Activated CD4-positive, alpha-beta memory T cell treated with anti-CD3 and anti-CD28 coated beads, Interleukin-2, amount 10 ng/mL, durations not matched to agents 7 days and 5 days (primary cell): ENCODE measurements at regions not wholly inside any gene's neighbourhood (a gene's known extent, or its start where the extent isn't known, plus 50 kb on each side); places are given as distances from the start of the nearest gene placed in this dataset.

Experiments used
- CTCF ChIA-PET: fragments of 350-600 bp; sonication (Branson Sonifier 250); formaldehyde crosslinking; loops from one replicate; lab custom pipeline; 2021; ENCODE audit warnings: antibody characterized with exemption, inconsistent platforms; lab: Charles Lee
- POLR2A ChIA-PET: fragments of 350-600 bp; sonication (Branson Sonifier 250); formaldehyde crosslinking; loops from one replicate; lab custom pipeline; 2021; ENCODE audit warnings: antibody characterized with exemption; lab: Charles Lee
- DNase-seq: peaks from one replicate; pipeline ENCODE4 v3.0.0-alpha.2; 2020
- H3K27ac Mint-ChIP-seq: one replicate; pipeline ENCODE4 v1.8.0; 2021; ENCODE audit warnings: mild to moderate bottlenecking, mixed read lengths
- H3K27me3 Mint-ChIP-seq: one replicate; pipeline ENCODE4 v1.8.0; 2021; ENCODE audit warnings: mixed read lengths
- H3K36me3 Mint-ChIP-seq: one replicate; pipeline ENCODE4 v1.8.0; 2021; ENCODE audit warnings: low read depth, mixed read lengths
- H3K4me1 Mint-ChIP-seq: one replicate; pipeline ENCODE4 v1.8.0; 2021; ENCODE audit warnings: mixed read lengths
- H3K4me3 Mint-ChIP-seq: one replicate; pipeline ENCODE4 v1.8.0; 2021; ENCODE audit warnings: mild to moderate bottlenecking, mixed read lengths
- H3K9me3 Mint-ChIP-seq: one replicate; pipeline ENCODE4 v1.8.0; 2021; ENCODE audit warnings: mixed read lengths

- Mint-ChIP-seq H3K27ac (no peak overlapping the region), H3K36me3 (no peaks in the 10 kb centered on the region), H3K4me1 (no peaks in the 10 kb centered on the region), H3K4me3 (no peak overlapping the region), H3K27me3 (no peaks in the 10 kb centered on the region), H3K9me3 (no peaks in the 10 kb centered on the region)
- DNase-seq: no peak
- POLR2A ChIA-PET: no interaction called here
- CTCF ChIA-PET: no interaction called here
These were observed 141.7 kb upstream of the ASIC2 start for GRCh38 chr17:33434841-33435240.

- CTCF ChIA-PET: no interaction called here
- H3K4me1 Mint-ChIP-seq: no peaks in the 10 kb centered on the region
- no peaks in the 10 kb centered on the region for H3K27me3 Mint-ChIP-seq
- H3K4me3 Mint-ChIP-seq: no peak overlapping the region
- no peaks in the 10 kb centered on the region for H3K9me3 Mint-ChIP-seq
- no peaks in the 10 kb centered on the region for H3K36me3 Mint-ChIP-seq
- DNase-seq: no peak
- POLR2A ChIA-PET: no interaction called here
- no peak overlapping the region for H3K27ac Mint-ChIP-seq
These were observed 142.7 kb upstream of the ASIC2 start for GRCh38 chr17:33435721-33436301.

DNA sequence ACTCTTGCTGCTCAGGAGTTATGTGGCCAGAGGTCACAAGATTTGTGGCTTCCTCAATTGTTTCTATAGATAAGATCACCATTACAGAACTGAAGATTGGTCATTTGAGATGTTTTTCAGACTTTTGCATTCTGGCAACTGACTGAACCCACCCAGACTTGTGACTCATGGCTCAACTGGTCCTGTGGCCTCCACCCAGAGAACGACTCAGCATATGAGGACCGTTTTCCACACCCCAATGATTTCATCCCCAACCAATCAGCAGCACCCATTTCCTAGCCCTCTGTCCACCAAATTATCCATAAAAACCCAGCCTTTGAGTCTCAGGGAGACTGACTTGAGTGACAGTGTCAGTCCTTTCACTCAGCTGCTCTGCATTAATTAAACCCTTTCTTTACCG, 143.2 kb upstream of the ASIC2 start:
- CTCF ChIA-PET: no interaction called here
- Mint-ChIP-seq H3K27ac (no peak overlapping the region), H3K4me3 (no peak overlapping the region)

DNA sequence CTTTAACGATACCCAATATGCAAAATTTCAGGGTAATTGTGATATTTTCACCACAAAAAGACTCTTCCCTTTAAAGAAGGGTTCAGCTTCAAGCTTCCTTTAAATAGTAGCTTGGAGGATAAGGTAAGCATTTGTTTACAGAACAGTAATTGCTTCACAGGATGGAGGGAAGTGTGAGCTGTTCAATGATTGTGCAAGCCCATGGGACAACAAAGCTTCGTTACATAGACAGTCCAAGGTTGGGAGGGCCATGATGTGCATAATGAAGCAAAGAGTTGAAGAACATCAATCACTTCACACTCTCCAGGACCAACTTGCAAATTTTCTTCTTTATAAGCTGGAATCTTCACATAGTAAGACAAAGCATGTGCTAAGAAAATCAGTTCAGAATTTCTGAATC, 145.0 kb upstream of the ASIC2 start:
- Mint-ChIP-seq H3K27ac (no peak overlapping the region), H3K27me3 (no peaks in the 10 kb centered on the region), H3K4me1 (no peaks in the 10 kb centered on the region), H3K9me3 (no peaks in the 10 kb centered on the region), H3K36me3 (no peaks in the 10 kb centered on the region), H3K4me3 (no peak overlapping the region)
- ChIA-PET CTCF (no interaction called here), POLR2A (no interaction called here)
- no peak for DNase-seq

More for the DNA sequence above, 143.2 kb upstream of the ASIC2 start:
- POLR2A ChIA-PET: no interaction called here
- DNase-seq: no peak
- H3K9me3 Mint-ChIP-seq: no peaks in the 10 kb centered on the region
- no peaks in the 10 kb centered on the region for H3K36me3 Mint-ChIP-seq
- no peaks in the 10 kb centered on the region for H3K4me1 Mint-ChIP-seq
- no peaks in the 10 kb centered on the region for H3K27me3 Mint-ChIP-seq

DNA sequence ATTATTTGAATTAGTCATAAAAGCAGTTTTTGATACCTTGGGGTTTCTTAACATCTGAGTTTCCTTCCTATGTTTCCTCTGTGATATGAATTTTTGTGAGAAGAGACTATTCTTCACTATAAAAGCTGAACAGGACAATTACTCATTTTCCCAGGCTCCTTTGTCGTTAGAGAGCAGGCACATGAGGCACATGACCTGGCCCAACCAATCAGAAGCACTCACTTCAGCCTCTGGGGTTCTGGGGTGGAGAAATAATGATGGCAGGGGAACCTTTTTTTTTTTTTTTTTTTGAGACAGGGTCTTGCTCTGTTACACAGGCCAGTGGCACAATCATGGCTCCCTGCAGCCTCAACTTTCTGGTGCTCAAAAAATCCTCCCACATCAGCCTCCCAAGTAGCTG, 145.5 kb upstream of the ASIC2 start:
- Mint-ChIP-seq H3K27me3 (no peaks in the 10 kb centered on the region), H3K9me3 (no peaks in the 10 kb centered on the region), H3K36me3 (no peaks in the 10 kb centered on the region), H3K4me1 (no peaks in the 10 kb centered on the region), H3K4me3 (no peak overlapping the region), H3K27ac (no peak overlapping the region)
- ChIA-PET POLR2A (no interaction called here), CTCF (no interaction called here)
- DNase-seq: no peak

DNA sequence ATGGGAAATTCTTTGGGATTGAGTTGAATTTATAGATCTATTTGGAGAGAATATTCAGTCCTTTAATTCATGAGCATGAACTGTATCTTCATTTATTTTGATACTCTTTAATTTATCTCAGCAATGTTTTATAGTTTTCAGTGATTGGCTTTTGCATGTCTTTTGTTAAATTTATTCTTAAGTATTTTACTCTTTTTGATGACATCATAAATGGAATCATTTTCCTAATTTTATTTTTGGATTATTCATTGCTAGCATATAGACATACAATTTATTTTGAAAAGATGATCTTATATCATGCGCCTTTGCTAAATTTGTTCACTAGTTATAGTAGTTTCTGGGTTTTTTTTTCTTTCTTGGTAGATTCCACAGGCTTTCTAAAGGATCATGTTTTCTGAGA, 149.2 kb upstream of the ASIC2 start:
- POLR2A ChIA-PET: no interaction called here
- Mint-ChIP-seq H3K27ac (no peak overlapping the region), H3K4me3 (no peak overlapping the region), H3K36me3 (no peaks in the 10 kb centered on the region), H3K4me1 (no peaks in the 10 kb centered on the region), H3K9me3 (no peaks in the 10 kb centered on the region), H3K27me3 (no peaks in the 10 kb centered on the region)
- DNase-seq: no peak
- CTCF ChIA-PET: no interaction called here

DNA sequence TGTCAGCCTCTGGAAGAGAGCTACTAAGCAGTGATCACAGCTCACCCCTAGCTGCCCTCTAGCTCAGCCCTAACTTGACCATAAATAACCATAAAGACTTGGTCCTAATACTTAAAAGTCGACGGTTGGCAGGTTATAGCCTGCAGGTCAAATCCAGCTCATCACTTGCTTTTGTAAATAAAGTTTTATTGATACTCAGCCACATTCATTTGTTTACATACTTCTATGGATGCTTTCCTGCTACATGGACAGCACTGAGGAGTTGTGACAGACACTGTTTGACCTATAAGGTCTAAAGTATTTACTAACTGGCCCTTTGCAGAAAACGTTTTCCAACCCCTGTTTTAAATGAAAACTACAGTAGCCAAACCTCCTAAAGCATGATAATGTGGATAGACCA, 151.6 kb upstream of the ASIC2 start:
- no peak overlapping the region for H3K27ac Mint-ChIP-seq
- no peaks in the 10 kb centered on the region for H3K4me1 Mint-ChIP-seq
- H3K36me3 Mint-ChIP-seq: no peaks in the 10 kb centered on the region
- H3K9me3 Mint-ChIP-seq: no peaks in the 10 kb centered on the region
- peaks cover 2% of the 10 kb centered on the region for H3K27me3 Mint-ChIP-seq
- ChIA-PET POLR2A (no interaction called here), CTCF (no interaction called here)
- DNase-seq: no peak
- no peak overlapping the region for H3K4me3 Mint-ChIP-seq

- Mint-ChIP-seq H3K4me3 (no peak overlapping the region), H3K4me1 (no peaks in the 10 kb centered on the region), H3K9me3 (no peaks in the 10 kb centered on the region), H3K27me3 (peaks cover 2% of the 10 kb centered on the region), H3K36me3 (no peaks in the 10 kb centered on the region), H3K27ac (no peak overlapping the region)
- no peak for DNase-seq
- CTCF ChIA-PET: no interaction called here
- POLR2A ChIA-PET: no interaction called here
These were observed 154.0 kb upstream of the ASIC2 start for GRCh38 chr17:33447090-33447489.

DNA sequence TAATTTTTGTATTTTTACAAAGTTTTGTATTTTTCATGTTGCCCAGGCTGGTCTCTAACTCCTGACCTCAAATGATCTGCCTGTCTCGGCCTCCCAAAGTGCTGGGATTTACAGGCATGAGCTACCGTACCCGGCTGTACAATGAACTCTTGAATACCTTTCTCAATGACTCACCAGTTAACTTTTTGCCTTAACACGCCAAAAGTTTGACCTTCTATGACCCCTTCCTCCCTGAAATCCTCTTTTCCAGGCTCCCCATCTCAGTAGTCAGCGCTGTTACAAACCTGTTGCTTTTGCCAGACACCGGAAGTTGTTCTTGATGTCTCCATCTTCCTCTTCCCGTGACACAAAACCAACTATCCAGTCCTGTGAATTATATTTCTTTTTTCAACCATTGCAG, 158.1 kb upstream of the ASIC2 start:
- H3K9me3 Mint-ChIP-seq: no peaks in the 10 kb centered on the region
- H3K4me3 Mint-ChIP-seq: no peak overlapping the region
- ChIA-PET CTCF (no interaction called here), POLR2A (no interaction called here)
- DNase-seq: no peak
- no peaks in the 10 kb centered on the region for H3K4me1 Mint-ChIP-seq
- no peak overlapping the region for H3K27ac Mint-ChIP-seq
- H3K36me3 Mint-ChIP-seq: no peaks in the 10 kb centered on the region
- H3K27me3 Mint-ChIP-seq: peaks cover 7% of the 10 kb centered on the region

GRCh38 chr17:33457477-33457876, 164.4 kb upstream of the ASIC2 start:
- ChIA-PET CTCF (no interaction called here), POLR2A (no interaction called here)
- DNase-seq: no peak
- H3K36me3 Mint-ChIP-seq: no peaks in the 10 kb centered on the region
- H3K9me3 Mint-ChIP-seq: no peaks in the 10 kb centered on the region
- no peak overlapping the region for H3K27ac Mint-ChIP-seq
- no peaks in the 10 kb centered on the region for H3K4me1 Mint-ChIP-seq
- no peak overlapping the region for H3K4me3 Mint-ChIP-seq
- H3K27me3 Mint-ChIP-seq: peaks cover 5% of the 10 kb centered on the region

- peaks cover 5% of the 10 kb centered on the region for H3K27me3 Mint-ChIP-seq
These were observed 166.2 kb upstream of the ASIC2 start for GRCh38 chr17:33459078-33459940.

GRCh38 chr17:33460781-33461450, 167.8 kb upstream of the ASIC2 start:
- Mint-ChIP-seq H3K4me3 (no peak overlapping the region), H3K36me3 (no peaks in the 10 kb centered on the region), H3K9me3 (no peaks in the 10 kb centered on the region), H3K4me1 (no peaks in the 10 kb centered on the region), H3K27me3 (peaks cover 1% of the 10 kb centered on the region), H3K27ac (no peak overlapping the region)
- no peak for DNase-seq
- ChIA-PET CTCF (no interaction called here), POLR2A (no interaction called here)

More at GRCh38 chr17:33459078-33459940, 166.2 kb upstream of the ASIC2 start:
- H3K9me3 Mint-ChIP-seq: no peaks in the 10 kb centered on the region
- ChIA-PET CTCF (no interaction called here), POLR2A (no interaction called here)
- H3K4me1 Mint-ChIP-seq: no peaks in the 10 kb centered on the region
- H3K27ac Mint-ChIP-seq: no peak overlapping the region
- DNase-seq: no peak
- H3K36me3 Mint-ChIP-seq: no peaks in the 10 kb centered on the region
- H3K4me3 Mint-ChIP-seq: no peak overlapping the region

DNA sequence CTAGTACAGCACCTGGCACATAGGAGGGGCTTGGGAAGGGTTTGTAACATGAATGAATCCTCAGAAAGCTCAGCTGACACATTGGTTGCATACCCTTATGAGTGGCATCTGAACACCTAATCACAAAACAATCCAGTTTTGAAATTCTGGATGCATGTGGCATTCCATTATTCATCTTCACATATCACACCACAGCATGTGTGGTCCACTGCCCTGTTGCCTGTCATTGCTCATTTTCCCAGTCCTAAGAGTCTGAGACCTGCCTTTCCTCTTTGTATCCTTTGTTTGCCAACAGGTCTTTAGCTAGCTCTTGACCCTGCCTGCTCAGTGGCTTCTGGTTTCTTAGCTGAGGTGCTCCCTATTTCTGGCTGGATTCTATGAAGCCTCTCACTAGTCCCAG, 170.8 kb upstream of the ASIC2 start:
- no peak for DNase-seq
- Mint-ChIP-seq H3K27ac (no peak overlapping the region), H3K9me3 (no peaks in the 10 kb centered on the region), H3K27me3 (no peaks in the 10 kb centered on the region), H3K4me3 (no peak overlapping the region), H3K36me3 (no peaks in the 10 kb centered on the region), H3K4me1 (no peaks in the 10 kb centered on the region)
- ChIA-PET CTCF (no interaction called here), POLR2A (no interaction called here)
